ENCODE measurements at regions not wholly inside any gene's neighbourhood (a gene's known extent, or its start where the extent isn't known, plus 50 kb on each side); places are given as distances from the start of the nearest gene placed in this dataset.
A peak's percentile ranks its signal among the peaks of the same experiment; 100 is the strongest.
"Not testable (repeated sequence)": the region's sequence is repeated elsewhere in the genome, so short reads cannot be mapped to it uniquely, and the experiment has no call there.

DNA sequence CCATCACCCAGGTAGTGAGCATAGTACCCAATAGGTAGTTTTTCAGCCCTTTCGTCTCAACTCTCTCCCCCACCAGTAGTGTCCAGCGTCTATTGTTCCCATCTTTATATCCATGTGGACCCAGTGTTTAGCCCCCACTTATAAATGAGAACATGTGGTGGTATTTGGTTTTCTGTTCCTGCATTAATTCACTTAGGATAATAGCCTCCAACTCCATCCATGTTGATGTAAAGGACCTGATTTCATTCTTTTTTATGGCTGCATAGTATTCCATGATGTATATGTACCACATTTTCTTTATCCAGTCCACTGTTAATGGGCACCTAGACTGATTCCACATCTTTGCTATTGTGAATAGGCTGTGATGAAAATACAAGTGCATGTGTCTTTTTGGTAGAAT is 51.3 kb downstream of the NACA2 start:
- DNase-seq; H3K4me3 ChIP-seq (ENCODE audit: control insufficient read depth in 1 of 7, extremely low read depth in 1 of 7, insufficient read depth in 4 of 7, low read depth in 2 of 7, low read length in 6 of 7); H3K4me1 ChIP-seq (ENCODE audit: control extremely low read depth in 1 of 4, control insufficient read depth in 4 of 4, insufficient read depth in 4 of 4, low read length in 3 of 4); H3K36me3 ChIP-seq (ENCODE audit: control insufficient read depth in 4 of 4, insufficient read depth in 4 of 4, low read length in 3 of 4); H3K27ac ChIP-seq (ENCODE audit: insufficient read depth in 1 of 2, low read depth in 1 of 2, low read length in 2 of 2, poor library complexity in 1 of 2, severe bottlenecking in 2 of 2); POLR2A ChIA-PET; CTCF ChIA-PET; H3K27me3 ChIP-seq (replicated peaks in 2 of 5; ENCODE audit: control insufficient read depth in 4 of 5, insufficient read depth in 5 of 5, low read length in 4 of 5): not testable (repeated sequence)
- peaks cover 0 to 16% (median 6%) of the 10 kb centered on the region in 5 experiments for H3K9me3 ChIP-seq (ENCODE audit: control extremely low read depth in 1 of 5, control insufficient read depth in 4 of 5, insufficient read depth in 2 of 5, low read depth in 1 of 5, low read length in 4 of 5)
- WGBS (ENCODE audit: insufficient coverage): no CpG with 5 or more reads among the region's 2 CpGs

DNA sequence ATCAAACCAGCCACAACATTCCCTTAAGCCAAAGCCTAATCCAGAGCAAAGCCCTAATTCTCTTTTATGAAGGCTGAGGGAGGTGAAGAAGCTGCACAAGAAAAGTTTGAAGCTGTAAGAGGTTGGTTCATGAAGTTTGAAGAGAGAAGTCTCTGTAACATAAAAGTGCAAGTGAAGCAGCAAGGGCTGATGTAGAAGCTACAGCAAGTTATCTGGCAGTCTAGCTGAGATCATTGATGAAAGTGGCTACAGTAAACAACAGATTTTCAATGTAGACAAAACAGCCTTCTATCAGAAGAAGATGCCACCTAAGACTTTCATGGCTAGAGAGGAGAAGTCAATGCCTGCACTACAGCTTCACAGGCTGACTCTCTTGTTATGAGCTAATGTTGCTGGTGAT is 52.5 kb downstream of the NACA2 start:
- ChIA-PET POLR2A (no interaction called here), CTCF (no interaction called here)

DNA sequence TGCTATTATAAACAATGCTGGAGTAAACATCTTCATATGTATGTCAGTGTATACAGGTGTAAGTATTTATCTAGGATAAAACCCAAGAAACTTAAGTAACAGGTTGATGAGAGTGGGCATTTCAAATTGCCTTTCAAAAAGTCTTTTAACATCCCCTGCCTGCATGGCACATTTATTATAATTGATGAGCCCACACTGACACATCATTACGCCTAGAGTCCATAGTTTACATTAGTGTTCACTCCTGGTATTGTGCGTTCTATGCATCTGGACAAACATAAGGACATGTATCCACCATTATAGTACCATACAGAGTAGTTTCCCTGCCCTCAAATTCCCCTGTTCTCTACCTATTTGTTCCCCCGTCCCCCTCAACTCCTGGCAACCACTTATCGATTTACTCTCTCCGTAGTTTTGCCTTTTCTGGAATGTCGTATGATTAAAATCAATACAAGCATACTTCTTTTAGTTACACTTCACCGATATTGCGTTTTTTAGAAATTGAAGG is 53.7 kb downstream of the NACA2 start:
- no peak for DNase-seq
- POLR2A ChIA-PET: no interaction called here

More for the DNA sequence above, 52.5 kb downstream of the NACA2 start:
- peaks cover 0 to 16% (median 6%) of the 10 kb centered on the region in 5 experiments for H3K9me3 ChIP-seq (ENCODE audit: control extremely low read depth in 1 of 5, control insufficient read depth in 4 of 5, insufficient read depth in 2 of 5, low read depth in 1 of 5, low read length in 4 of 5)
- H3K27me3 ChIP-seq (replicated peaks in 2 of 5; ENCODE audit: control insufficient read depth in 4 of 5, insufficient read depth in 5 of 5, low read length in 4 of 5): no peaks in the 10 kb centered on the region
- no peaks in the 10 kb centered on the region for H3K4me1 ChIP-seq (ENCODE audit: control extremely low read depth in 1 of 4, control insufficient read depth in 4 of 4, insufficient read depth in 4 of 4, low read length in 3 of 4)
- H3K27ac ChIP-seq (ENCODE audit: insufficient read depth in 1 of 2, low read depth in 1 of 2, low read length in 2 of 2, poor library complexity in 1 of 2, severe bottlenecking in 2 of 2): no peak overlapping the region
- H3K36me3 ChIP-seq (ENCODE audit: control insufficient read depth in 4 of 4, insufficient read depth in 4 of 4, low read length in 3 of 4): no peaks in the 10 kb centered on the region
- no peak for DNase-seq
- H3K4me3 ChIP-seq (ENCODE audit: control insufficient read depth in 1 of 7, extremely low read depth in 1 of 7, insufficient read depth in 4 of 7, low read depth in 2 of 7, low read length in 6 of 7): no peak overlapping the region

DNA sequence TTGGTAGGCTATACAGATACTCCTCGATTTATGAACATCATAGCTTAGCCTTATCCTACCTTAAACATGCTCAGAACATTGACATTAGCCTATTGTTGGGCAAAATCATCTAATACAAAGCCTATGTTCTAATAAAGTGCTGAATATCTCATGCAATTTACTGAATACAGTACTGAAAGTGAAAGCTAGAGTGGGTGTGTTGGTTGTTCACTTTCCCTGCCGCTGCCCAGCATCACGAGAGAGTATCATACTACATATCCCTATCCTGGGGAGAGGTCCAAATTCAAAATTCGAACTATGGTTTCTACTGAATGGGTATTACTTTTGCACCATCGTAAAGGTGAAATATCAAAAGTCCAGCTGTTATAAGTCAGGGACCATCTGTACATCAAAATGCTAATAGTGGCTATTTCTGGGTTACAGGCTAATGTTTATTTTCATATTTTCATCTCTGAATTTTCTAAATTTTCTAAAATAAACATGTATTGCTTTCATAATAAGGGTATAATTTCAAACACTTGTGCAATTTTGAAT is 54.5 kb downstream of the NACA2 start:
- CTCF ChIA-PET: interaction anchor here (1.0 kb wide), 1 partner anchor 14 kb away, joined by 3 read pairs; no protein-coding TSS in a partner anchor
- Histone ChIP-seq H3K4me3 (ENCODE audit: control insufficient read depth in 1 of 7, extremely low read depth in 1 of 7, insufficient read depth in 4 of 7, low read depth in 2 of 7, low read length in 6 of 7) (peak overlapping the region in 4 of 7 experiments; percentile 35 to 75 (median 41)), H3K9me3 (ENCODE audit: control extremely low read depth in 1 of 5, control insufficient read depth in 4 of 5, insufficient read depth in 2 of 5, low read depth in 1 of 5, low read length in 4 of 5) (peaks cover 0 to 12% (median 4%) of the 10 kb centered on the region in 5 experiments), H3K27me3 (replicated peaks in 2 of 5; ENCODE audit: control insufficient read depth in 4 of 5, insufficient read depth in 5 of 5, low read length in 4 of 5) (no peaks in the 10 kb centered on the region), H3K36me3 (ENCODE audit: control insufficient read depth in 4 of 4, insufficient read depth in 4 of 4, low read length in 3 of 4) (no peaks in the 10 kb centered on the region), H3K4me1 (ENCODE audit: control extremely low read depth in 1 of 4, control insufficient read depth in 4 of 4, insufficient read depth in 4 of 4, low read length in 3 of 4) (no peaks in the 10 kb centered on the region), H3K27ac (ENCODE audit: insufficient read depth in 1 of 2, low read depth in 1 of 2, low read length in 2 of 2, poor library complexity in 1 of 2, severe bottlenecking in 2 of 2) (no peak overlapping the region)
- POLR2A ChIA-PET: no interaction called here
- WGBS (ENCODE audit: insufficient coverage): 50% methylated on average over 2 of the region's 5 CpGs
- peak; percentile 4 to 38 (median 21) for DNase-seq

More for the DNA sequence above, 53.7 kb downstream of the NACA2 start:
- Histone ChIP-seq H3K4me3 (ENCODE audit: control insufficient read depth in 1 of 7, extremely low read depth in 1 of 7, insufficient read depth in 4 of 7, low read depth in 2 of 7, low read length in 6 of 7) (no peak overlapping the region), H3K9me3 (ENCODE audit: control extremely low read depth in 1 of 5, control insufficient read depth in 4 of 5, insufficient read depth in 2 of 5, low read depth in 1 of 5, low read length in 4 of 5) (peaks cover 0 to 16% (median 4%) of the 10 kb centered on the region in 5 experiments), H3K36me3 (ENCODE audit: control insufficient read depth in 4 of 4, insufficient read depth in 4 of 4, low read length in 3 of 4) (no peaks in the 10 kb centered on the region), H3K4me1 (ENCODE audit: control extremely low read depth in 1 of 4, control insufficient read depth in 4 of 4, insufficient read depth in 4 of 4, low read length in 3 of 4) (no peaks in the 10 kb centered on the region), H3K27ac (ENCODE audit: insufficient read depth in 1 of 2, low read depth in 1 of 2, low read length in 2 of 2, poor library complexity in 1 of 2, severe bottlenecking in 2 of 2) (no peak overlapping the region), H3K27me3 (replicated peaks in 2 of 5; ENCODE audit: control insufficient read depth in 4 of 5, insufficient read depth in 5 of 5, low read length in 4 of 5) (no peaks in the 10 kb centered on the region)
- CTCF ChIA-PET: no interaction called here
- 92% methylated on average over 8 of the region's 8 CpGs for WGBS (ENCODE audit: insufficient coverage)

Data from common myeloid progenitor, CD34-positive (primary cell).